ENCODE measurements at regions not wholly inside any gene's neighbourhood (a gene's known extent, or its start where the extent isn't known, plus 50 kb on each side); places are given as distances from the start of the nearest gene placed in this dataset.
"Not testable (repeated sequence)": the region's sequence is repeated elsewhere in the genome, so short reads cannot be mapped to it uniquely, and the experiment has no call there.

DNA sequence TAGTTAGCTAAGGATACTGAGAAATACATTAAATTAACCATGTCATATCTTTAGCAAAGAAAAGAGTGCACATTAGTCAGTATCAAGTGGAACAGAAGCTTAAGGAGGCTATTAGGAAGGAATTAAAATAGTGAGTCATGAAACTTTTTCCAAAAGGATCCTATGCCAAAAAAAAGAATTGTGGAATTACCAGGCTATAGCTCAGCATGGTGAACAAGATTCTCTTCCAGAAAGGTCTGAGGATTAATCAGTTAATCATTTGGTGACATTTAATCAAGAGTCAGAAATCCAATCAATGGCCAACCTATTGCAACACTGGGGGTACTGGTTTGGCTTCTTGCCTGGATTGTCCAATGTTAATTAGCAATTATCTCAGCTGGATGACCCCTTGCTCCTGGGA lies 244.5 kb upstream of the NMUR2 start:
- H3F3A ChIP-seq (ENCODE audit: insufficient read depth): no peaks in the 10 kb centered on the region
- no peaks in the 10 kb centered on the region for H3K9me2 ChIP-seq (replicated peaks; ENCODE audit: insufficient read depth, low read length)
- no peaks in the 10 kb centered on the region for H3K36me3 ChIP-seq (ENCODE audit: low read length)
- no peak overlapping the region for H3K4me2 ChIP-seq (ENCODE audit: low read depth, low read length, poor library complexity, severe bottlenecking)
- H3K79me2 ChIP-seq (ENCODE audit: insufficient read depth, low read length): no peaks in the 10 kb centered on the region
- no peaks in the 10 kb centered on the region for H3K9me3 ChIP-seq (ENCODE audit: insufficient read depth, low read length)
- H3K27me3 ChIP-seq (ENCODE audit: low read length): no peaks in the 10 kb centered on the region
- no peaks in the 10 kb centered on the region for H4K20me1 ChIP-seq (ENCODE audit: low read depth, low read length)
- H2AFZ ChIP-seq (ENCODE audit: low read depth, low read length, severe bottlenecking): no peak overlapping the region
- H3K9ac ChIP-seq (ENCODE audit: low read length): no peak overlapping the region
- H3K27ac ChIP-seq (ENCODE audit: low read depth, low read length): no peak overlapping the region
- no peak overlapping the region for H3K4me3 ChIP-seq (ENCODE audit: insufficient read depth, low read length, poor library complexity, severe bottlenecking)
- no peak for TF ChIP-seq EZH2phosphoT487 (conservative IDR thresholded peaks at IDR 0.05; ENCODE audit: low read length)
- TF ChIP-seq, protein P1, sequence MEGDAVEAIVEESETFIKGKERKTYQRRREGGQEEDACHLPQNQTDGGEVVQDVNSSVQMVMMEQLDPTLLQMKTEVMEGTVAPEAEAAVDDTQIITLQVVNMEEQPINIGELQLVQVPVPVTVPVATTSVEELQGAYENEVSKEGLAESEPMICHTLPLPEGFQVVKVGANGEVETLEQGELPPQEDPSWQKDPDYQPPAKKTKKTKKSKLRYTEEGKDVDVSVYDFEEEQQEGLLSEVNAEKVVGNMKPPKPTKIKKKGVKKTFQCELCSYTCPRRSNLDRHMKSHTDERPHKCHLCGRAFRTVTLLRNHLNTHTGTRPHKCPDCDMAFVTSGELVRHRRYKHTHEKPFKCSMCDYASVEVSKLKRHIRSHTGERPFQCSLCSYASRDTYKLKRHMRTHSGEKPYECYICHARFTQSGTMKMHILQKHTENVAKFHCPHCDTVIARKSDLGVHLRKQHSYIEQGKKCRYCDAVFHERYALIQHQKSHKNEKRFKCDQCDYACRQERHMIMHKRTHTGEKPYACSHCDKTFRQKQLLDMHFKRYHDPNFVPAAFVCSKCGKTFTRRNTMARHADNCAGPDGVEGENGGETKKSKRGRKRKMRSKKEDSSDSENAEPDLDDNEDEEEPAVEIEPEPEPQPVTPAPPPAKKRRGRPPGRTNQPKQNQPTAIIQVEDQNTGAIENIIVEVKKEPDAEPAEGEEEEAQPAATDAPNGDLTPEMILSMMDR (IDR thresholded peaks at IDR 0.05; ENCODE audit: insufficient read depth, low read length, poor library complexity, severe bottlenecking): no peak

DNA sequence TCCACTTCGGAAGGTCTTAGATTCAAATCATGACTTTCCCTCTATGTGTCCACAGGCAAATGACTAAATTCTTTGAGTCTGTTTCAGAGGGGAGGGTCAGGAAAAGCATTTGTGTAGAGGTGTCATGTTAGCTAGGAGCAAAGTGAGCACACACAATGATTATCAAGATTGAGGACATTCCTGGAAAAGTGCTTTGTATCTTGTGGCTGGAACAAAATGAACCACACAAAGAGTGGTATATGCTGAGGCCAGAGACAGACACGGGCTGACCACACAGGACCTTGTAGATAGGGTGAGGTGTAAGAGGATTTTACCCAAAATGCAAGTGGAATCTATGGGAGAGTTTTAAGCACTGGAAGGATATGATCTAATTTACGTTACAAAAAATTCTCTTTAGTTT lies 245.3 kb upstream of the NMUR2 start:
- no peaks in the 10 kb centered on the region for H3K79me2 ChIP-seq (ENCODE audit: insufficient read depth, low read length)
- H3K4me2 ChIP-seq (ENCODE audit: low read depth, low read length, poor library complexity, severe bottlenecking): no peak overlapping the region
- no peaks in the 10 kb centered on the region for H3K36me3 ChIP-seq (ENCODE audit: low read length)
- H3K9ac ChIP-seq (ENCODE audit: low read length): no peak overlapping the region
- no peaks in the 10 kb centered on the region for H3F3A ChIP-seq (ENCODE audit: insufficient read depth)
- H3K27me3 ChIP-seq (ENCODE audit: low read length): no peaks in the 10 kb centered on the region
- H4K20me1 ChIP-seq (ENCODE audit: low read depth, low read length): no peaks in the 10 kb centered on the region
- no peak overlapping the region for H3K4me3 ChIP-seq (ENCODE audit: insufficient read depth, low read length, poor library complexity, severe bottlenecking)
- no peaks in the 10 kb centered on the region for H3K9me2 ChIP-seq (replicated peaks; ENCODE audit: insufficient read depth, low read length)
- H3K9me3 ChIP-seq (ENCODE audit: insufficient read depth, low read length): no peaks in the 10 kb centered on the region
- TF ChIP-seq, protein P1 (IDR thresholded peaks at IDR 0.05; ENCODE audit: insufficient read depth, low read length, poor library complexity, severe bottlenecking): no peak
- TF ChIP-seq EZH2phosphoT487 (conservative IDR thresholded peaks at IDR 0.05; ENCODE audit: low read length): no peak
- H3K27ac ChIP-seq (ENCODE audit: low read depth, low read length): no peak overlapping the region
- H2AFZ ChIP-seq (ENCODE audit: low read depth, low read length, severe bottlenecking): no peak overlapping the region

DNA sequence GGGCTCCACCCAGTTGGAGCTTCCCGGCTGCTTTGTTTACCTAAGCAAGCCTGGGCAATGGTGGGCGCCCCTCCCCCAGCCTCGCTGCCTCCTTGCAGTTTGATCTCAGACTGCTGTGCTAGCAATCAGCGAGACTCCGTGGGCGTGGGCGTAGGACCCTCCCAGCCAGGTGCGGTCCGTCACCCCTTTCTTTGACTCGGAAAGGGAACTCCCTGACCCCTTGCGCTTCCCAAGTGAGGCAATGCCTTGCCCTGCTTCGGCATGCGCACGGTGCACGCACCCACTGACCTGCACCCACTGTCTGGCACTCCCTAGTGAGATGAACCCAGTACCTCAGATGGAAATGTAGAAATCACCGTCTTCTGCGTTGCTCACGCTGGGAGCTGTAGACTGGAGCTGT lies 254.4 kb upstream of the NMUR2 start:
- not testable (repeated sequence) for H3K9ac ChIP-seq (ENCODE audit: low read length); H3K36me3 ChIP-seq (ENCODE audit: low read length); H3K79me2 ChIP-seq (ENCODE audit: insufficient read depth, low read length); H3K9me3 ChIP-seq (ENCODE audit: insufficient read depth, low read length); H3K9me2 ChIP-seq (replicated peaks; ENCODE audit: insufficient read depth, low read length); H3K4me3 ChIP-seq (ENCODE audit: insufficient read depth, low read length, poor library complexity, severe bottlenecking); H4K20me1 ChIP-seq (ENCODE audit: low read depth, low read length); H3K27ac ChIP-seq (ENCODE audit: low read depth, low read length); H3K27me3 ChIP-seq (ENCODE audit: low read length); H3K4me2 ChIP-seq (ENCODE audit: low read depth, low read length, poor library complexity, severe bottlenecking); H3F3A ChIP-seq (ENCODE audit: insufficient read depth); H2AFZ ChIP-seq (ENCODE audit: low read depth, low read length, severe bottlenecking)

DNA sequence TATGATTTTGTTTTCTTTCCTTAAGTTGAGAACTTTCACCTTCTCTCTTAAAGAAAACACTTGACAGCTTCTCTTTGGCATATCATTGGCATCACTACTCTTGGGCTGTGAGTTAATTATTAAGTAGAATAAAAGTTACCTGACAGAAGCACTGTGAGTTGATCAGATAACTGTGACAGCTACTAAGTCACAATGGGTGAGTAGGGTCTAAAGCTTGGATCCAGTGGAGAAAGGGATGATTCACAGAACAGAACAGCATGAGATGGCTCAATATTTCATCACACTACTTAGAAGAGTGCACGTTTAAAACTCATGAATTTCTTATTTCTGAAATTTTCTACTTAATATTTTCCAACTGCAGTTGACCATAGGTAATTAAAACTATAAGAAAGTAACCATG lies 268.5 kb upstream of the NMUR2 start:
- Histone ChIP-seq H3K4me2 (ENCODE audit: low read depth, low read length, poor library complexity, severe bottlenecking) (no peak overlapping the region), H3K9me3 (ENCODE audit: insufficient read depth, low read length) (no peaks in the 10 kb centered on the region), H3K27me3 (ENCODE audit: low read length) (no peaks in the 10 kb centered on the region), H3K36me3 (ENCODE audit: low read length) (no peaks in the 10 kb centered on the region), H3K9me2 (replicated peaks; ENCODE audit: insufficient read depth, low read length) (no peaks in the 10 kb centered on the region), H3F3A (ENCODE audit: insufficient read depth) (no peaks in the 10 kb centered on the region), H3K27ac (ENCODE audit: low read depth, low read length) (no peak overlapping the region), H4K20me1 (ENCODE audit: low read depth, low read length) (no peaks in the 10 kb centered on the region), H2AFZ (ENCODE audit: low read depth, low read length, severe bottlenecking) (no peak overlapping the region), H3K79me2 (ENCODE audit: insufficient read depth, low read length) (no peaks in the 10 kb centered on the region), H3K9ac (ENCODE audit: low read length) (no peak overlapping the region), H3K4me3 (ENCODE audit: insufficient read depth, low read length, poor library complexity, severe bottlenecking) (no peak overlapping the region)
- TF ChIP-seq EZH2phosphoT487 (conservative IDR thresholded peaks at IDR 0.05; ENCODE audit: low read length): no peak
- TF ChIP-seq, protein P1 (IDR thresholded peaks at IDR 0.05; ENCODE audit: insufficient read depth, low read length, poor library complexity, severe bottlenecking): no peak

Measured in SU-DHL-6 (cell line).